ENCODE measurements at regions not wholly inside any gene's neighbourhood (a gene's known extent, or its start where the extent isn't known, plus 50 kb on each side); places are given as distances from the start of the nearest gene placed in this dataset.
A peak's percentile ranks its signal among the peaks of the same experiment; 100 is the strongest.

GRCh38 chr1:101603726-101604125 is 366.9 kb downstream of the S1PR1 start:
- Histone ChIP-seq H3K9me3 (replicated peaks; ENCODE audit: control insufficient read depth, insufficient read depth, low read length) (no peaks in the 10 kb centered on the region), H3K36me3 (ENCODE audit: control insufficient read depth in 2 of 2, extremely low read depth in 1 of 2, insufficient read depth in 2 of 2, low read length in 2 of 2) (no peaks in the 10 kb centered on the region), H3K79me2 (ENCODE audit: control insufficient read depth, insufficient read depth, low read length) (no peaks in the 10 kb centered on the region), H2AFZ (ENCODE audit: low read depth, low read length) (no peak overlapping the region), H3K27me3 (ENCODE audit: control insufficient read depth in 2 of 2, insufficient read depth in 2 of 2, low read length in 2 of 2) (no peaks in the 10 kb centered on the region), H3K9ac (replicated peaks; ENCODE audit: extremely low read depth, insufficient read depth, low read length) (no peak overlapping the region), H3K9me1 (replicated peaks; ENCODE audit: control insufficient read depth, extremely low read depth, insufficient read depth, low read length) (no peaks in the 10 kb centered on the region), H3K4me2 (ENCODE audit: insufficient read depth, low read length) (no peak overlapping the region), H3K4me3 (replicated peaks in 1 of 3; ENCODE audit: insufficient read depth in 1 of 3, low read depth in 1 of 3, low read length in 3 of 3) (no peak overlapping the region), H4K20me1 (replicated peaks; ENCODE audit: control insufficient read depth, extremely low read depth, insufficient read depth, low read length) (no peaks in the 10 kb centered on the region), H3K4me1 (ENCODE audit: control insufficient read depth, extremely low read depth, insufficient read depth, low read length) (no peaks in the 10 kb centered on the region), H3K27ac (ENCODE audit: insufficient read depth, low read depth, low read length) (no peak overlapping the region)
- no peak for FAIRE-seq
- intact Hi-C loops (cut with micrococcal nuclease) (no loop called here), dilution Hi-C loops (cut with MboI; ENCODE audit: extremely low pct_ligation_motif_present, low sequenced_read_pairs) (no loop called here)
- TF ChIP-seq MYC (IDR thresholded peaks at IDR 0.05; ENCODE audit: low read depth, low read length) (no peak), JUN (IDR thresholded peaks at IDR 0.05; ENCODE audit: borderline replicate concordance, insufficient read depth, insufficient read length, low read depth) (no peak), FOS (IDR thresholded peaks at IDR 0.05; ENCODE audit: borderline replicate concordance, insufficient read depth, low read length) (no peak), POLR2AphosphoS5 (IDR thresholded peaks at IDR 0.05; ENCODE audit: insufficient read depth, low read depth, low read length) (no peak), CTCF (IDR thresholded peaks at IDR 0.05; ENCODE audit: extremely low read depth in 1 of 2, insufficient read depth in 1 of 2, low read depth in 1 of 2, low read length in 2 of 2) (no peak), POLR2A (IDR thresholded peaks at IDR 0.05; ENCODE audit: low read depth, low read length) (no peak), MAX (IDR thresholded peaks at IDR 0.05; ENCODE audit: insufficient read depth, insufficient read length) (no peak), EZH2 (IDR thresholded peaks at IDR 0.05; ENCODE audit: borderline replicate concordance, low read depth, low read length, severe bottlenecking) (no peak), GATA2 (IDR thresholded peaks at IDR 0.05; ENCODE audit: insufficient read depth, insufficient read length, low read depth, low read length) (no peak)
- ChIA-PET CTCF (no interaction called here), POLR2A (no interaction called here)
- BruUV-seq (replicated peaks): no TSS peak
- peak; percentile 16 for DNase-seq (ENCODE audit: low read depth, low spot score)
